Stimulated activated effector memory CD8-positive, alpha-beta T cell treated with anti-CD3 and anti-CD28 coated beads, Interleukin-12 subunit alpha, Interleukin-12 subunit beta, amount 100 ng/mL, for 72 hours (primary cell): ENCODE measurements at regions not wholly inside any gene's neighbourhood (a gene's known extent, or its start where the extent isn't known, plus 50 kb on each side); places are given as distances from the start of the nearest gene placed in this dataset.

Experiments used
- ATAC-seq: fragments of 150-1000 bp; cut with Tn5 transposase; 2 replicates; pipeline ENCODE4 v1.10.0; 2021
- DNase-seq, 2 donors: peaks; one replicate each; pipeline ENCODE4 v3.0.0; 2021 to 2022; ENCODE audit warnings: low spot score in 2 of 2
- H3K27ac Mint-ChIP-seq: one replicate; pipeline ENCODE4 v1.8.0; 2022; ENCODE audit warnings: mild to moderate bottlenecking, mixed read lengths
- H3K36me3 Mint-ChIP-seq: one replicate; pipeline ENCODE4 v1.8.0; 2022; ENCODE audit warnings: mild to moderate bottlenecking, mixed read lengths
- H3K4me1 Mint-ChIP-seq: one replicate; pipeline ENCODE4 v1.8.0; 2022; ENCODE audit warnings: mixed read lengths
- H3K4me3 Mint-ChIP-seq: one replicate; pipeline ENCODE4 v1.8.0; 2022; ENCODE audit warnings: mild to moderate bottlenecking, mixed read lengths
- H3K9me3 Mint-ChIP-seq: one replicate; pipeline ENCODE4 v1.8.0; 2022; ENCODE audit warnings: mixed read lengths

DNA sequence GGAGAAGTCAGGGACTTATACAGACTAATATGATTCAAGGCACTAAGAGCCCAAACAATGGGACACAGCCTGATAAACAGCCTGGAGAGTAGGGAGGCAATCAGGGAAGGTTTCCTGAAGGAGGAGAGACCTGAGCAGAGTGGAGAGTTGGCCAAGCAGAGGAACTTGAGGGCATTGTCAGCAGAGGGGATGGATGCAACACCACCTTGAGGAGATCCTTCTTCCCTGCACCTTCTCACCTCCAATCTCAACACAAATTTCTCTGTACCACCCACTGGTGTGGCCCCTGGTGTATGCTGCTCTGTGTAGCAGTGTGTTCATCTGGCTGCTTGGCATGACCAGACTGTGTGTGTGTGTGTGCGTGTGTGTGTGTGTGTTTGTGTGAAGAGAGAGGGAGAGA, 146.2 kb downstream of the WDR11 start:
- no peak overlapping the region for H3K4me3 Mint-ChIP-seq
- ATAC-seq, result peak; percentile 21
- H3K36me3 Mint-ChIP-seq, result no peaks in the 10 kb centered on the region
- H3K9me3 Mint-ChIP-seq, result no peaks in the 10 kb centered on the region
- H3K27ac Mint-ChIP-seq, result no peak overlapping the region
- no peaks in the 10 kb centered on the region for H3K4me1 Mint-ChIP-seq
- peak in 1 of 2 donors; percentile 28 for DNase-seq

DNA sequence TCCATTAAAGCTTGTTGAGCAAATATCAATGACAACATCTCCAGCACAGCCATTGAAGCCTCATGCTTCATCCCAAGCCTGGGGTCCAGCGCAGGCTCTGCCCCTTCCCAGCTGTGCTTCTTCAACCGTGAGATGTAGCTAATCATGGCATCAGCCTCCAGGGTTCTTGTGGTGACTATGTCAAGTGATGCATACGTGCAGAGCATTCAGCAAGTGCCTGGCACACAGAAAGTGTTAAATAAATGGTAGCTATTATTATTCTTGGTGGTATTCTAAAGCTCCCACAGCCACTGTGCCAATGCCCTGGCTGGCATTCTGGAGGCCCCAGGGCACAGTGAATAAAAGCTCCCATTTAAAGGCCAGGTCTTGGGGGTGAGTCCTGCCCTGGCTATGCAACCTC, 146.6 kb downstream of the WDR11 start:
- Mint-ChIP-seq H3K4me3 (no peak overlapping the region), H3K36me3 (no peaks in the 10 kb centered on the region), H3K9me3 (no peaks in the 10 kb centered on the region), H3K27ac (no peak overlapping the region), H3K4me1 (no peaks in the 10 kb centered on the region)
- no peak for ATAC-seq
- no peak for DNase-seq

DNA sequence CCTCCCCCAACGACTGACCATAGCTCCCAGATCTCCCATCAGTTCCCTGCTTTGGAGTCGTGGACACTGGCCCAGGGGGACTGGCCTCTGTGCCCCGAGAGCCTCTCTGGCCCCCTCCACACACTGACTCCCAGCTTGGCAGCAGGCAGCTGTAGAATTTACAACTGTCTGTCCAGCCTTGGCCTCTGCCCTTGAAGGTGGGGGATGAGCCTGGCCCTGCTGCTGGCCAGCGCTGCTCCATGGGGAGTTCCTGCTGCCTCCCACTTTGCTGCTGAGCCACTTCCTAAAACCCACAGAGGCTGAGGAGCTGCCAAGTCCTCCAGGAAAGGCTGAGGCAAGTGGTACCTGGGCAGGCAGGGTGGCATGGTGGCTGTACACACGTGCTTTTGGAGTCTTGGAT, 147.1 kb downstream of the WDR11 start:
- Mint-ChIP-seq H3K27ac (no peak overlapping the region), H3K4me1 (no peaks in the 10 kb centered on the region), H3K9me3 (no peaks in the 10 kb centered on the region), H3K4me3 (no peak overlapping the region), H3K36me3 (no peaks in the 10 kb centered on the region)
- ATAC-seq, result no peak
- no peak for DNase-seq

DNA sequence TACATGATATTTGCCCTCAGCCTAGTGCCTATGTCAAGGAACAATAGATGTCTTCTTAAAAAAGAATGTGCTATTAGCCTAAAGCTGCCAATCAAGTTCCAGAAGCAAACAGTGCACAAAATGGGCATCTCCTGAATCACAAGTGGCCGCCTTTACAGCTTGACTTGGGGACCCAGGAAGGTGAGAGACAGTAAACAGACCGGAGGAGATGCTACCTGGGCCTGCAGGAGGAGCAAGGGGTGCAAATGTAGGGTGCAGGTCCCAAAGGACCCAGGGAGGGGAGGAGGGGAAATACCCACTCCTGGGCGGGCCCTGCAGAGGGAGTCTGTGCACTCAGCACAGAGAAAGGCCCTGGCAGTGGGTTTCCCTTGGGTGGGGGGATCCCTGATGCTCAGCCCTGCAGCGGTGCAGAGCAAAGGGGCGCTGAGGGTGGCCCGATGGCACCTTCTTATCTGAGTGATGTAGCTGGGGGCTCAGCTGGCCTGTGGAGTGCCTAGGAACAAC, 147.7 kb downstream of the WDR11 start:
- Mint-ChIP-seq H3K27ac (no peak overlapping the region), H3K9me3 (no peaks in the 10 kb centered on the region), H3K4me3 (no peak overlapping the region), H3K4me1 (no peaks in the 10 kb centered on the region), H3K36me3 (no peaks in the 10 kb centered on the region)
- DNase-seq (no peak), ATAC-seq (no peak)

DNA sequence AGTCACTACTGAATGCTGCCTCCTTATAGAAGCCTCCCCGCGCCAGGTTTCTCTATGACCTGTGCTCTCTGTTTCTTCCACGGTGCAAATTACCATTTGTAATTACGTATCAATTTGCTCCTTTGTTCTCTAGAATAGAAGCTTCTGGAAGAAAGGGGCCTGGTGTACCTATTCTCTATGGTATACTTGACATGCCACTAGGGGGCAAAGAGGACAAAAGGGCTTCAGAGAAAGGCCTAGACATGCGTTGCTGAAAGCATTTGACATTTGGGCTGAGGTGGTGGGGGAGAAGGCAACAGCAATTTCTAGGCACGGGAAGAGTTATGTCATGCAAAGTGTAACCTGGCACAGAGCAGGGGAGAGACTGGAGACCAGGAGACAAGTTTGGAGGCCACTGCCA, 148.7 kb downstream of the WDR11 start:
- no peak for DNase-seq
- ATAC-seq, result no peak
- peaks cover 8% of the 10 kb centered on the region for H3K9me3 Mint-ChIP-seq

DNA sequence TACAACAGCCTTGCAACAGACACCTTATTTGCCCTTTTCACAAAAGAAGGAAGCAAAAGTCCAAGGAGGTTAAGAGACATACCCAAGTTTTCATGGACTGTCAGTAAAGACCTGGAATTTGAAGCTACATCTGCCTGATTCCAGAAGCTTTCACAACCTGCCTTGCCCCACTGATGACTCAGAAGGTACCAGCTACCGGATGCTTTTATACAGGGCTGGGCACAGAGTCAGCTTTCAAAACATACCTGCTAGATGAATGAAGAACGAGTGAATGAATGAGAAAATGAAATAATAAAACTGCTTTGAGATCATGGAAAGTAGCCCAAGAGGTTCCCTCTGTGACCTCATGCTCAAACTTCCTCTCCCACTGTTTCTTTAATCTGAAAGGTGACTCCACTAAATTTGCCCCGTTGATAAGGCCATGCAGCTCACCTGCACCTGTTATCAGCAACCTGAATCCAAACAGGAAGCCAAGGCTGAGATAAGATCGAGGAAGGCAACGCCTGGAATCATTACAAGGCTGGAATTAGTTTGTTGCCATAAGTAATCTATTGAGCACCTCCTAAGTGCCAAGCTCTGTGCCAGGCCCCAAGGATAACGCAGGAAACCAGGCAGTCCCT, 151.5 kb downstream of the WDR11 start:
- no peak for ATAC-seq

More for the DNA sequence above, 148.7 kb downstream of the WDR11 start:
- H3K4me1 Mint-ChIP-seq, result no peaks in the 10 kb centered on the region
- H3K36me3 Mint-ChIP-seq, result no peaks in the 10 kb centered on the region
- H3K27ac Mint-ChIP-seq, result no peak overlapping the region
- H3K4me3 Mint-ChIP-seq, result no peak overlapping the region

DNA sequence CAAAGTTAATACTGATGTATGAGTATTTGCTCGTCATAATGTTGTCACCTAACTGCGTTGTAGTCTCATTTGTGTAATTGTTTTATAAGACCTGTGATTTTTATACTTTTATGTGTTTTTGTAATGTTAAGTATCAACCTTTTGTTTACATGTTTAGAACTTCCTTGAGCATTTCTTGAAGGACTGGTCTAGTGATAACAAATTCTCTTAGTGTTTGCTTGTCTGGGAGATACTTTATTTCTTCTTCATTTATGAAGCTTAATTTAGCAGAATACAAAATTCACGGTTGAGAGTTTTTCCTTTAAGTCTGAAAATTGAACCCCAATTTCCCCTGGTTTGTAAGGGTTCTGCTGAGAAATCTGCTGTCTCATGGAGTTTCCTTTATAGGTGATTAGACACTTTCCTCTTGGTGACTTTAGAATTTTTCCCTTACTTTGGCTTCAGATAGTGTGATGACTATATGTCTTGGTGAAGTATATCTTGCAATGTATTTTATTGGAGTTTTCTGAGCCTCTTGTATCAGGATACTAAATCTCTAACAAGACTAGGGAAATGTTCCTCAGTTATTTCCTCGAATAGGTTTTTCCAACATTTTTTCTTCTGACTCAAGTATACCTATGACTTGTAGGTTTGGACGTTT, 154.9 kb downstream of the WDR11 start:
- H3K9me3 Mint-ChIP-seq, result peaks cover 23% of the 10 kb centered on the region
- no peak for DNase-seq
- ATAC-seq, result no peak
- H3K4me1 Mint-ChIP-seq, result no peaks in the 10 kb centered on the region
- H3K36me3 Mint-ChIP-seq, result no peaks in the 10 kb centered on the region
- no peak overlapping the region for H3K27ac Mint-ChIP-seq
- no peak overlapping the region for H3K4me3 Mint-ChIP-seq

More for the DNA sequence above, 151.5 kb downstream of the WDR11 start:
- no peaks in the 10 kb centered on the region for H3K4me1 Mint-ChIP-seq
- DNase-seq, result no peak
- no peaks in the 10 kb centered on the region for H3K36me3 Mint-ChIP-seq
- no peak overlapping the region for H3K27ac Mint-ChIP-seq
- H3K9me3 Mint-ChIP-seq, result peaks cover 19% of the 10 kb centered on the region
- no peak overlapping the region for H3K4me3 Mint-ChIP-seq

- Mint-ChIP-seq H3K27ac (no peak overlapping the region), H3K36me3 (no peaks in the 10 kb centered on the region), H3K4me3 (no peak overlapping the region), H3K4me1 (no peaks in the 10 kb centered on the region), H3K9me3 (peaks cover 25% of the 10 kb centered on the region)
- ATAC-seq (no peak), DNase-seq (no peak)
Observed at GRCh38 chr10:121007264-121007663, 156.1 kb downstream of the WDR11 start.

DNA sequence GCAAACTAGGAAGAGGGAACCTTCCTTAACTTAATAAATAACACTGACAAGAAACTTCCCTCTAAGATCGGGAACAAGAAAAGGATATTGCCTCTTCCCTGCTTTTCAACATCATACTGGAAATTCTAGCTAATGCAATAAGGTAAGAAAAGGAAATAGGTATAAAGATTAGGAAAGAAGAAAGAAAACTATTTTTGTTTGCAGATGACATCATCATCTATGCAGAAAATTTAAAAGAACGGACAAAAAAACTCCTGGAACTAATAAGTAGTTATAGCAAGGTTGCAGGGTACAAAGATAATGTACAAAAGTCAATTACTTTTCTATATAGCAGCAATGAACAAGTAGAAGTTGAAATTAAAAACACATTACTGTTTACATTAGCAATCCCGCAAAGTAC, 164.8 kb downstream of the WDR11 start:
- no peak for DNase-seq
- Mint-ChIP-seq H3K9me3 (peaks cover 6% of the 10 kb centered on the region), H3K36me3 (no peaks in the 10 kb centered on the region), H3K27ac (no peak overlapping the region), H3K4me1 (no peaks in the 10 kb centered on the region), H3K4me3 (no peak overlapping the region)
- no peak for ATAC-seq

DNA sequence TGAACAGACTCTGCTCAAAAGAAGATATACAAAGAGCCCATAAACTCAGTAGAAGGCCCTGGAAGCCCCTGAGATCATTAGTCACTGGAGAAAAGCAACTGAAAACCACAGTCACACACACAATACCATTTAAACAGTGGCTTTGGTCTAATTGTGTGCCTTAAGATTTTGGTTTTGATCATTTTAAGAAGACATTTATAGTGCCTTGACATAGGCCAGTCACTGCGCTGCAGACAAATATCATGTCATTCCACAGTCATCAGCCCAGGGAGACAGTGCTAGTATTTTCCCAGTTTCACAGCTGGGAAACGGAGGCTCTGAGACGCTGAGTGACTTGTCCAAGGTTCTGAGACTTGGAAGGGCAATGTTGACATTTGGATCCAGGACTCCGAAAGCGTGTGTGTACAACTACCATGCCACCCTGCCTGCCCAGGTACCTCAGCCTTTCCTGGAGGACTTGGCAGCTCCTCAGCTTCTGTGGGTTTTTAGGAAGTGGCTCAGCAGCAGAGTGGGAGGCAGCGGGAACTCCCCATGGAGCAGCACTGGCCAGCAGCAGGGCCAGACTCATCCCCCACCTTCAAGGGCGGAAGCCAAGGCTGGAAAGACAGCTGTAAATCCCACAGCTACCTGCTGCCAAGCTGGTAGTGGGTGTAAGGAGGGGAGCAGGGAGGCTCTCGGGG, 173.9 kb downstream of the WDR11 start:
- DNase-seq (no peak), ATAC-seq (no peak)
- H3K4me3 Mint-ChIP-seq, result no peak overlapping the region
- no peaks in the 10 kb centered on the region for H3K9me3 Mint-ChIP-seq
- no peaks in the 10 kb centered on the region for H3K36me3 Mint-ChIP-seq
- H3K4me1 Mint-ChIP-seq, result no peaks in the 10 kb centered on the region
- H3K27ac Mint-ChIP-seq, result no peak overlapping the region

- ATAC-seq (no peak), DNase-seq (no peak)
- Mint-ChIP-seq H3K27ac (no peak overlapping the region), H3K4me1 (no peaks in the 10 kb centered on the region), H3K4me3 (no peak overlapping the region), H3K9me3 (no peaks in the 10 kb centered on the region), H3K36me3 (no peaks in the 10 kb centered on the region)
Observed at GRCh38 chr10:121025731-121026130, 174.6 kb downstream of the WDR11 start.

GRCh38 chr10:121027371-121027770, 176.2 kb downstream of the WDR11 start:
- no peak for DNase-seq
- H3K27ac Mint-ChIP-seq, result no peak overlapping the region
- ATAC-seq, result no peak
- H3K4me1 Mint-ChIP-seq, result no peaks in the 10 kb centered on the region
- peaks cover 1% of the 10 kb centered on the region for H3K36me3 Mint-ChIP-seq
- H3K4me3 Mint-ChIP-seq, result no peak overlapping the region
- H3K9me3 Mint-ChIP-seq, result no peaks in the 10 kb centered on the region

DNA sequence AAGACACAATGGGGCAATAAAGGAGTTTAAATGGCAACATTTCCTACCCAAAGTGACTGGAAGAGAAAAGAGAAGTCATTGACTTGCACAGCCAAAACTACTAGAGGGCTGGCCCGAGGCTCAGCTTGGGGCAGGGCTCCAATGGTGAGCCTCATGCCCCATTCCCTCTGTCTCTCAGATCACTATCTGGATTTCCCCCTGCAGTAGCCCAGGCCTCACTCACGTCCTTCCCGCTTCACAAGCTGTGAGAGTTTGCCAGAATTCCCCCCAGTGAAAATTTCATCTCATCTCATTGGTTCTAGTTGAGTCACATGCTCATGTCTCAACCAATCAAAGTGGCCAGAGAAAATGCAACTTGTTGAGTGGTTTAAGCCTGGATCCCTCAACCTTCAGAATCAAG, 181.3 kb downstream of the WDR11 start:
- peaks cover 6% of the 10 kb centered on the region for H3K36me3 Mint-ChIP-seq
- ATAC-seq (no peak), DNase-seq (no peak)
- no peaks in the 10 kb centered on the region for H3K9me3 Mint-ChIP-seq
- H3K4me1 Mint-ChIP-seq, result no peaks in the 10 kb centered on the region
- H3K4me3 Mint-ChIP-seq, result no peak overlapping the region
- no peak overlapping the region for H3K27ac Mint-ChIP-seq

- H3K4me3 Mint-ChIP-seq, result no peak overlapping the region
- no peaks in the 10 kb centered on the region for H3K4me1 Mint-ChIP-seq
- no peak for DNase-seq
- peaks cover 6% of the 10 kb centered on the region for H3K36me3 Mint-ChIP-seq
- no peak for ATAC-seq
- no peak overlapping the region for H3K27ac Mint-ChIP-seq
- H3K9me3 Mint-ChIP-seq, result no peaks in the 10 kb centered on the region
Observed at GRCh38 chr10:121033366-121033765, 182.2 kb downstream of the WDR11 start.

DNA sequence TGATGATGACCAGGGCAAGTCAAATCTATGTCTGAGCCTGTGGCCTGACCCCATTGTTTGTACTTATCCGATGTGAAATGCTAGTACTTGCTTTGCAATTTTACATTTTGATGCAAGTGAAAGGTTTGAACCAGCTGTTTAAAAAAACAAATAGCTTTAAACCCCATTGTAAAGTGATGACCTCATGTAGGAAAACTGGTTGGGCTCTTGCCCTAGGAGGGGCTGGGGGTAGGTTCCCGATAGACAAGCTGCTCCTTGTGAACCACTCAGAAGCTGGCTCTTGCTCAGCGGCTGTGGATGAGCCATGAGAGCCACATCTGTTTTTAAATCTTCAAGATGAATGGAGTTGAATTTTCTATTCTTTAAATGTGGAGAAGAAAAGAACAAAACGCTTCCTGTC, 185.3 kb downstream of the WDR11 start:
- Mint-ChIP-seq H3K4me1 (no peaks in the 10 kb centered on the region), H3K27ac (no peak overlapping the region), H3K9me3 (no peaks in the 10 kb centered on the region), H3K36me3 (peaks cover 6% of the 10 kb centered on the region), H3K4me3 (no peak overlapping the region)
- ATAC-seq, result no peak
- no peak for DNase-seq

- H3K27ac Mint-ChIP-seq, result no peak overlapping the region
- H3K4me1 Mint-ChIP-seq, result no peaks in the 10 kb centered on the region
- no peak overlapping the region for H3K4me3 Mint-ChIP-seq
- H3K36me3 Mint-ChIP-seq, result no peaks in the 10 kb centered on the region
- ATAC-seq (no peak), DNase-seq (no peak)
- no peaks in the 10 kb centered on the region for H3K9me3 Mint-ChIP-seq
Observed at GRCh38 chr10:121041499-121041898, 190.3 kb downstream of the WDR11 start.
